ENCODE measurements at regions not wholly inside any gene's neighbourhood (a gene's known extent, or its start where the extent isn't known, plus 50 kb on each side); places are given as distances from the start of the nearest gene placed in this dataset.
"Not testable (repeated sequence)": the region's sequence is repeated elsewhere in the genome, so short reads cannot be mapped to it uniquely, and the experiment has no call there.

DNA sequence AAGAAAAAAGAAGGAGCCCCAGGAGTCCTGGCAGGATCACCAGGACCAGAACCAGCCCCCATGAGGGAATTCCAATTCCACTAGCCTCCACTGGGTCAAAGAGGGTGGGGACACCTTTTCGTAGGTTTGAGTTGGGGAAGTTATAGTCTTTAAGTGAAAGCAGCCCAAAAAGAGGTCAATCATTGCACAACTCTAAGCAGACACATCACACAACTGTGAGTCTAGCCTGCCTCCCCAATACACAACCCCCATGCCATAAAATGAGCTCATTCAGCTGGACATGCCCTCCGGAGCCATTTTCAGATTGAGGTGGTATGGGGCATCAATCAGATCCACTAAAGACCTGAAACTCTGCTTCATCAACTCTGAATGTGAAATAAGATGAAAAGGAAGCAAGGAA, 179.9 kb downstream of the NPHP4 start:
- DNase-seq: no peak

DNA sequence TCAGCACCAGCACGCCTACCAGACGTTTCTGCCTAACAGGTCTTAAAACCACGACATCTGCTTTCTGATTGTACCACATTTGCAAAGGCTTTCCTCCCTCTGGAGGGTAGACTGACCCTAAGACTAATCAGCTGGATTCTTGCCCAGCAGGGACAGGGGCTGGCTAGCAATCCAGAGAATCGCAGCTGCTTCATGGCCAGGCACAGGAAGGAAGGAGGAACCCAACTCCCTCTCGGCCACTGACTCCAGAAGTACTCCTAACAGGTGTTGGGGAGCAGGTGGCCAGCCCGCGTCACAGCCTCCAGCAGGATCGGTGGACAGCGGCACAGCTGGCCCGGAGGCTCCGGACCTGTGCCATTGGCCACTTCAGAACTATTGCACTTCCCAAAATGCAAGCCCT, 180.8 kb downstream of the NPHP4 start:
- no peak for DNase-seq

DNA sequence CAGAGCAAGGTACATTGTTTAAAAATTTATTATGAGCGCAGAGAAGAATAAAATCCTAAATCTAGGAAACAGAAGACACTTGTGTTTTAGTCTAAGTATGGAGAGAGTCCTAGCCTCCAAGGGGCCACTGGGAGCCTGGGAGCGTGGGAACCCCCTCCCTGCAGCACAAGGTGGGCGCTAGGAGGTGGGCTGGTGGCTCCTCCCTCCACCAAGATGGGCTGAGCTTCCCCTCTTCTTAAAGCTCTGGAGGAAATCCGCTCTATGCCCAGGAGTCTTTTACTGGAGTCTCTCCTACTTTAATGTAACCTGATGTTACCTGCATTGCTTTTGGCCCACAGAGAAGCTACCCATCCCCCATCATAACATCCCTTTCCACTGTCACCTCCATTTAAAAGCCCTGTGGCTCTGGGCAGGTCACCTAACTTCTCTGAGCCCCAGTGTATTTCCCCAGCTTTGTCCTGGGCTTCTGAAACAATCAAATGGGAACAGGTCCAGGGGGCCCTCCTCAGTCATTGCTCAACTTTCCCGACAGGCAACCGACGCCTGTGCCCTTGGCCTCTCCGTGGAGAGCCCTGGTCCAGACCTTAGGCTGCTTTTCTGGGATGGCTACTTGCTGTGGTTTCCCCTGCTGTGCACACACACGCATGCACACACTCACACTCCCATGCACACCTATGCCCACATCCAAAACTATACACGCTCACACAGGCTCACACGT, 181.5 kb downstream of the NPHP4 start:
- DNase-seq: no peak

DNA sequence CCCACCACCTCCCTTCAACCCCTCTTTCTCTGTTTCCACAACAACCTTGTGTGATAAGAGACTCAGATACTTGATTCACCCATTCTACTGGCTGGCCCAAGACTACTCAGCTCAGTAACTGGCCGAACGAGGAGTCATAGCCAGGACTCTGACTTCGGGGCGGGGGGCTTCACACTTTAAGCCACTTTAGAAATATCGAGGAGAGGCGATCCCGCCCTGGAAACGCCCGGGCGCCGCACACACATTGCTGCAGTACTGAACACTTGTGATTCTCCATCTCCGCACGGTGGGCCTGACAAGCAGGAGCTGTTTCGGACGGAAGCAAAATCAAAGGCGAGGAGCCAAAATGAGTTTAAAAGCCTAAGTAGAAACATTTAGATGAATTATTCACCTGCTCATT, 182.1 kb downstream of the NPHP4 start:
- no peak for DNase-seq

DNA sequence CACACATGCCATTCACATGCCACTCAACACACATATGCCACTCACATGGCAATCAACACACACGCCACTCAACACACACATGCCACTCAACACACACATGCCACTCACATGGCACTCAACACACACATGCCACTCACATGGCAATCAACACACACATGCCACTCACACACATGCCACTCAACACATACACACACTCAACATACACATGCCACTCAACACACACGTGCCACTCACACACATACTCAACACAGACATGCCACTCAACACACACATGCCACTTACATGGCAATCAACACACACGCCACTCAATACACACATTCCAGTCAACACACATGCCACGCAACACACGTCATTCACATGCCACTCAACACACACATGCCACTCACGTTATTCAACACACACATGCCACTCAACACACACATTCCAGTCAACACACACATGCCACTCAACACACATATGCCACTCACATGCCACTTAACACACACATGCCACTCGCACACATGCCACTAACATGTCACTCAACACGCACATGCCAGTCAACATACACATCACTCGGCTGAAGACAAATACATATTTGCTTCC, 182.9 kb downstream of the NPHP4 start:
- DNase-seq: no peak

DNA sequence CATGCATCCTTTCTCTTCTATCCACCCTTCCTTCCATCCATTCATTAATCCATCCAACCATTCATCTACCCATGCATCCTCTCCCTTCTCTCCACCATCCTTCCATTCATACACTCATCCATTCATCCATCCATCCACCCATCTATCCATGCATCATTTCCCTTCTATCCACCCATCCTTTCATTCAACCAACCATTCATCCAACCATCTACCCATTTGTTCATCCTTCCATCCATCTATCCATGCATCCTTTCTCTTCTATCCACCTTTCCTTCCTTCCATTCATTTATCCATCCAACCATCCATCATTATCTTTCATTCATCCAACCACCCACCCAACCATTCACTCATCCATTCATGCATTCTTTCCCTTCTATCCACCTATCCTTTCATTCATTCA, 188.4 kb downstream of the NPHP4 start:
- no peak for DNase-seq

DNA sequence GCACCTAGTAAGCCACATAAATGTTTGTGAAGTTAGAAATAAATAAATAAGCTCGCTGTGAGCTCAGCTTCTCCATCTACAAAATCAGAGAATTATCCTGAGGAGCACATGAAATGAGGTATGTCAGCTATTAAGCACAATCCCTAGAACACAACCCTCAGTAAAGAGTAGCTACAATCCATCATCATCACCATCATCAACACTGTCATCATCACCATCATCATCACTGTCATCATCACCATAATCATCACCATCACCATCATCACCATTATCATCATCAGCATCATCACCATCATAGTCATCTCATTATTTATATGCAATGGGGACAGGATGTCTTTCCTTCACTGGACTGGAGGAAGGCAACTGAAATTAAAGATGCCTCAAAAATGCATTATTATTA, 189.6 kb downstream of the NPHP4 start:
- DNase-seq: no peak

DNA sequence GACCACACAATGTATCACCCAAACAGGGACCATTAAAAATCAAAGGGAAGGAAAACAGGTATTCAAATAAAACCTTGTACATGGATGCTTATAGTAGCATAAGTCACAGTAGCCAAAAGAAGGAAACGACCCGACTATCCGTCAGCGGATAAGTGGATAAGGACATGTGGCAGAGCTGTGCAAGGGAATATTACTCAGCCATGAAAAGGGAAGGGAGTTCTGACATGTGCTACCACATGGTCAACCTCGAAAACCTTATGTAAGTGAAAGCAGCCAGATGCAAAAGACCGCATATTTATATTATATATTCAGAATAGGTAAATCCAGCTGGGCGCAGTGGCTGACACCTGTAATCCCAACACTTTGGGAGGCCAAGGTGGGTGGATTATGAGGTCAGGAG, 193.3 kb downstream of the NPHP4 start:
- DNase-seq: no peak

DNA sequence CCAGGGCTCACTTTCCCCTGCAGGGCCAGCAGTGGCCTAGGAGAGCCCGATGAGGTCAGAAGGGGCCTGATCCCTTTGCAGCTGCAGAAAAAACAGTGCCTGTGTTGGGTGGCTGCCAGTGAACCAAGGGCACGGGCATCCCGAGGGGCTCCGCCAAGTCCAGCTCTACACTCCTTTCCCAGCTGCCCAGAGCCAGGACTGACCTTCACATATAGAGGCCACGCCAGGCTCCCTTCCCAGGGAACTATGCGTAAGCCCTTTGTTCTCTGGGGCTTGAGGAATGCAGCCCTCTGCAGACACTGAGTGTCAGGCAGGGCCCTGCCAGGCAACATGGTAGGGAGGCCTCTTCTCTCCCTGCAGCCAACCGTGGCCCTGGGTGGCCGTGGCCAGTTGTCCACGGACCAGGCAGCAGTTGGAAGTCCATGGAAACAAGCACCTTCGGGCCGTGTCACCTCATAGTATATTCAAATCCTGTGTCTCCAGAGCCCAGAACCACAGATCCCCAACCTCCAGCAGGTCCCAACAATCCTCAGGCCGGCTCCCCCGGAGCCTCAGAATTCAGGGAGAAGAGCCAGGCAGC, 194.0 kb downstream of the NPHP4 start:
- no peak for DNase-seq

DNA sequence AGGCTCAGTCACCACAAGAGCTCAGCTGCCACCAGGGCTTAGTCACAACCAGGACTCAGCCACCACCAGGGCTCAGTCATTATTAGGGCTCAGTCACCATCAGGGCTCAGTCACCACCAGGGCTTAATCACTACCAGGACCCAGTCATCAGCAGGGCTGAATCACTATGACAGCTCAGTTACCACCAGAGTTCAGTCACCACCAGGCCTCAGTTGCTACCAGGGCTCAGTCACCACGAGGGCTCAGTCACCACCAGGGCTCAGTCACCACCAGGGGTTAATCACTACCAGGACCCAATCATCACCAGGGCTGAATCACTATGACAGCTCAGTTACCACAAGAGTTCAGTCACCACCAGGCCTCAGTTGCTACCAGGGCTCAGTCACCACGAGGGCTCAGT, 196.2 kb downstream of the NPHP4 start:
- DNase-seq: no peak

DNA sequence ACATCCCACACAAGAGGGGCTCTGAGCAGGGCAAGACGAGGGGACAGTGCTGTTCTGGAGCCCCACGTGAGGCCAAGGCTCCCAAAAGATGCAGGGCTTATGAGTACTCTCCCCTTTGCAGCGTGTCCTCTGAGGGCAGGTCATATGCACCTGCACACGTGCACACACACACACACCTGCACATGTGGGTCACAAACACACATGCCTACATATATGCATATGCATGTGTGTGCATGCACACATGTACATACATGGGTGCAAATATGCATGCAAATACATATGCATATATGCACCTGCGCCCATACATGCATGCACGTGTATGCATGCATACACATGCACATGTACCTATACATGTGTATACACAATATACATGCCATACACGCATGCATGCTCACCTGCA, 197.9 kb downstream of the NPHP4 start:
- DNase-seq: no peak

DNA sequence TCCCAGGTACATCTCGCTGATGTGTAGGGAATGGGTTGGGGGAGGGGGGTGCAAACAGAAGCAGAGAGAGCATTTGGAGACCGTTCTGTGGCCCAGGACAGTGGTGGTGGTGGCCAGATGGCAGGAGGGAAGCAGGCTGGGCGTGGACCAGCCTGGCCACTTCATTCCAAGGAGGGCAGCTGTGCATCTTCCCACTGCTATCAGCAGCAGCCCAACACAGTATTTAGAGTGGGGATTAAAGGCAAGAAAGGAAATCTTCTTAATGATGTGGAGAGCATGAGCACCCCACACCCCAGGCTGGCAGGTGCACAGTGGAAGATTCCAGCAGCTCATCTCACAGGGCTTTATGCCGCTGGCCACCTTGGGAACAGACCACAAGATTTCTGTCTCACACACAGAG, 198.7 kb downstream of the NPHP4 start:
- no peak for DNase-seq

DNA sequence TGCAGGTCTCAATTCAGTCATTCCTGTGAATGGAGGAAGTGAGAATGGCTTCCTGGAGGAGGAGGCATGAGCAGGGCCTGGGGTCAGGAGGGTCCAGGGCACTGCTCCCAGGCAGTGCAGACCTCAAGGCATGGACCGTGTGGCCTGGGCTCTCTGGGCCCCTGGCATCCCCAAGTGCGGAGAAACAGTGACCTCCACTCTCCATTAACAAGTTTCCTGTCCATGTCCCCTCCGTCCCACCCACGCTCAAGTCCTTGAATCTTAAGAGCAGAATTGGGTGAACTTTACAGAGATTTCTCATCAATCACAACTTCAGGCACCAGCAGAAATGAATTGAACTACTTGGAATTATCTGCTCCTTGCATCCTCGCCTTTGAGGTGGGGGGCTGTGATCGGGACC, 211.1 kb downstream of the NPHP4 start:
- DNase-seq: no peak

DNA sequence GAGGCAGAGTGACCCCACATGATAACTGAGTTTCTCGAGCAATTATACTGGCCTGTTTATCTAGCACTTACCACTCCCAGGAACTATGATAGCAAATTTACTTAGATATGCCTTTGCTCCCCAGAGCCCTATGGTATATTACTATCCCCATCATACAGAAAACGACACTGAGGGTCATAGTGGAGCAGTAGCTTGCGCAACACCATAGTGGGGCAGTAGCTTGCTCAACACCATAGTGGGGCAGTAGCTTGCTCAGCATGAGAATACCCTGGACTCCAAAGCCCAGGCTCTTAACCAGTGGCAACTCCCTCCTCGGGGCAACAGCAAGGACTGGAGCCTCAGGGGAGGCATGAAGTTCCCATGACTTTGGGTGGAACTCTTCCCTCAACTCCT, 211.9 kb downstream of the NPHP4 start:
- DNase-seq: no peak

DNA sequence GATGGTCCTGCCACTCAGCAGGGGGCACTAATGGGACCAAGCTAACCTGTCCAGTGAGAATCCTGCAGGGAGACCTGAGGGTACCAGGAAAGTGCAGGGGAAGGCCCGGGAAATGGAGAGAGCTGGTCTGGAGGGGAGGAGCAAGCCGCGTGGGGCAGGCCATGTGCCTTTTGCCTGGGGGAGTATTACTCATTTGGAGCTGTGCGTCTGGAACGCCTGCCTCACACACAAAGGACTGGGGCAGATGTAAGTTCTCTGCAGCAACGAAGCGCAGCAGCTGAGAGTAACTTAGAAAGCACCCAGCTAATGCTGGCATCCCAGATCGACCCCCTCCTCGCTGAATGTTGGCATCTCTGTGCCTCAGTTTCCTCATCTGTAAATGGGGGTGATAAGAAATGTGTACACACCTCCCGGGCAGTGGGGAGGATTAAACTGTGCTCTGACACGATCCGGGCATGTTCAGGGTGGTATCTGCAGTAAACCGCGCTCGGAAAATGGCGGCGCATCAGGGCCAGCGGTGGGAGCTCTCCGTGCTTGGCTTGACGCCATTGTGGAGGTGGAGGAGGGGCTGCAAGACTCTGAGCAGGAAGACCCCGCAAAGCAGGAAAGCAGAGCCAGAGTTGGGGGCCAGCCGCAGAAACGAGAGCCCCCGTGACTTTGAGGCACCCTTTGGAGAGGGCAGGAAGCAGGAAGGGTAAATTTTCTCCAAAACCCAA, 212.5 kb downstream of the NPHP4 start:
- DNase-seq: no peak

DNA sequence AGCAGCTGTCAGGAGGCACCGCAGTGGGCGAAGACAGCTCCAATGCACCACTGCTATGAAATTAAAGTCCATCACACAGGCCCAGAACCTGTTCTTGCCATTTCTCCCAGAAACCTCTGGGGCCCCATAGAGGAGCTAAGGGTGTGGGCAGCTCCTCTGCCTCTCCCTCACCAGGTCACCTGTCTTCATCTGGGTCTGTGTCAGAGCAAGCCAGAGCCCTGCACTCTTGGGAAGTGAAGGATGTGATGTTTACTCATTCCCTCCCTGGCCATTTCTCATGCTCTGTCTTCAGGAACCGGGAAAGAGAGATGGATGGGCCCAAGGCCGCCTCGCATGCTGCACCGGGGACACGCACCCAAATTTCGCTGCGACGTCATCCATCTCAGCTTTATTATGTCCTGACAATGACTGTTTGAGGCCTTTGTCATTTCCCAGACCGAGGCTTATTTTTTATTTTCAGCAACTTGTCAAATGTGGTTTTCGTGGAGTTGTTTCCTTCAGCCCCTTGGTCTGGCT, 216.1 kb downstream of the NPHP4 start:
- DNase-seq: no peak

DNA sequence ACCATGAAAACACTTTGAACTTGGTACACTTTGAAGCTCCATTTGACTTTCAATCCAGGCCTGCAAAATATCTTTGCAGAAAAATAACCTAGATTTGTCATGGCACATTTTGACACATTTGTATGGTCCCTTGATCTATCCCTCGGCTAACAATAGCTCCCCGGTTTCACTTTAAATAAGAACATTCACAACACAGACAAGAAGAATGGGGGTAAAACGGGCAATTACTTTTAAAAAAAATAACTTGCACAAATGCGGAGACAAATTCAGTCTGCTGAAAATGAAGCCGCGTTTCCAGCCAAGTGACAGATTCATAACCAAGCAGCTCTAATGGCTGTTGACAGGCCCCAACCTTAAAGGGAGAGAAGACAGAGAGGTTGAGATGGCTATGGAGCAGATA, 218.2 kb downstream of the NPHP4 start:
- DNase-seq: no peak

DNA sequence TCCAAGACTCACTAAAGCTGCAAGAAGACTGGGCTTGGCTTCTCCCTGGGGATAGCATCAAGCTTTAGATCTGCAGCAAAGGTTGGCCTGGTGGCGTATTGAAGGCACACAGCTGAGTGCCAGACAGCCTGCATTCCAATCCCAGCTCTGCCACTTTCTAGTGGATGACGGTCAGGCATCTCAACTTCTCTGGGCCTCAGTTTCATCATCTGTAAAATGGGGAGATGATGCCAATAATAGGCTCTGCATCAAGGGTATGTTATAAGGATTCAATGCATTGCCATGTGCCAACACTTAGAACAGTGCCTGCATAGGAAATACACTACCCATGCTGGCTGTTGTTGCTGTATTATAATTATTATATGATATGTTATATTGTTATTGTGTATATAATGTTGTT, 220.4 kb downstream of the NPHP4 start:
- no peak for DNase-seq

DNA sequence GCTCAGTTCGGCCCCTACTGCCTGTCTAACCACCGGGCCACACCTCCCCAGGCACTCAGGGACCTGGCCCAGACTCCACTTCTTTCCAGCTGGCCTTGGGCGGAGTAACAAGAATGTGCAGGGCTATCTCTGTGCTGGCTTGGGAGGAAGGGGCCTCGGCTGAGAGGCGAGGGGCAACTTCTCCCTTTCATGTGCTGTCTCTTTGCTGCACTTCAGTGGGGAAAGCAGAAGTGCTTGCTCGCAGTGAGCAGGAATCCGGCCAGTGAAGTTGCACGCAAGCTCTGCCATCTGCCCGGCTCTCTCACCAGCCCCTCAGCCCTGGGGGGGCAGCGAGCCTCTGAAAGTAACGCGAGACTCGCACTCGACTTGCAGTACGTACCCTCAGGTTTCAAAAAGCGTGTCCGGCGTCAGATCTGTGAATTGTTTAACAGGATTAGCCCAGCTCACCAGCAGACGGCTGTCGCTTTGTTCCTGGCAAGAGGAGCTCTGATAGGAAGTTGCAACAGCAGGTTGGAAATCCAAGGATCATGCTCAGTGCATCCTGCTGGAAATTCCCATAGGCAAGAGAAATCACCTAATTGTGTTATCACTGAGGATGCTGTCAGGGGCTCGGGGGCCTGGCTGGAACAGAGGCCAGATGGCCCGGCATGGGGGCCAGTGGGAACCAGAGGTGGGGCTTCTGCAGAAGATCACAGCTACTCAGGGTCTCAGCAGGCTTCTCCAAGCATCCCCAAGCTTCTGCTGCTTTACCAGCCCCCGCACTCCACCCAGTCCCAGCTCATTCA, 221.1 kb downstream of the NPHP4 start:
- no peak for DNase-seq

DNA sequence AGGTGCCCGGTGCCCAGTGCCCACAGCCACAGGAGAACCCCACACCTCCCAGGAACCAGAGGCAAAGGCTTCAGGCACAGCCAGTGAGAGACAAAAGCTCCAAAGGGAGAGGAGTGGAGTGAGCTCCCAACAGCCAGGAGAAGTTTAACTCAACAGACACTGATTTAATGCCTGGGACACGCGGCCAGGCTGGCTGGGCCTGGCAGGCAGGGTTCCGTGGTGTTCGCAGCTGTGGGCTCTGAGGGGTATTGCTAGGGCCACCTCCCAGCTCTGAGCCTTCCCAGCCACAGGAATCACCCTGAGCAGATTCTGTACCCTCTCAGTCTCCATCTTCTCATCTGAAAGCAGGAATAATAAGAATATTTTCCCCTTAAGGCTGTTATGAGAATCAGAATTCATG, 222.5 kb downstream of the NPHP4 start:
- DNase-seq: no peak

DNA sequence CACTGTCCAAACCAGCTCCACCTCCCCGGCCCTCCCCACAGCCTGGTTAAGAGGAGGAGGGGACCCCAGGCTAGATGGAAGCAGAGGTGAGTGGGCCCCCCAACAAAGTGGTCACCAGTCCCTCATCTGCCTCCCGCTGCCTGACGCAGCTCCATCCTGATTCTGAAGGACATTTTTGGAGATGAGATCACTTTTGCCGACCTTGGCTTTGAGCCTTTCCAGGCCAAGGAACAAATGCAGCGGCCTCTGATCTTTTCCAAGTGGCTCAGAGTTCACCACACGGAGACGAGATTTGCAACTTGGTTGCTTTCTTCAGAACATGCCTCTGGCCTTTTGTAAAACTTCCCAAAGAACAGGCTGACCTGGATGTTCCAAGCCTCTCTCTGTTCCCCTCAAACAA, 223.1 kb downstream of the NPHP4 start:
- no peak for DNase-seq

DNA sequence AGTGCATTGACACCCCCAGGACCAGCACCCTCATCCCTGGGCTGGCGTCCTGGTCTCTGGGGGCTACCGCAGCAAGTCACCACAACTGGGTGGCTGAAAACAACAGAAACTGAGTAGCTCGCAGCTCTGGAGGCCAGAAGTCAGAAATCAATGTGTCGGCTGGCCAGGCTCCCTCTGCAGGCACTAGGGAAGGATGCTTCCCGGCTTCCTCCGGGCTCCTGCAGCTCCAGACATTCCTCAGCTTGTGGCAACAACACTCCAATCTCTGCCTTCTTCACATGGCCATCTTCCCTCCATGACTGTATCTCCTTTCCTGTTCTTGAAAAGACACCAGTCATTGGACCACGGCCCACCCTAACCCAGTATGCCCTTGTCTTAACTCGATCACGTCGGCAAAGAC, 224.2 kb downstream of the NPHP4 start:
- DNase-seq: no peak

DNA sequence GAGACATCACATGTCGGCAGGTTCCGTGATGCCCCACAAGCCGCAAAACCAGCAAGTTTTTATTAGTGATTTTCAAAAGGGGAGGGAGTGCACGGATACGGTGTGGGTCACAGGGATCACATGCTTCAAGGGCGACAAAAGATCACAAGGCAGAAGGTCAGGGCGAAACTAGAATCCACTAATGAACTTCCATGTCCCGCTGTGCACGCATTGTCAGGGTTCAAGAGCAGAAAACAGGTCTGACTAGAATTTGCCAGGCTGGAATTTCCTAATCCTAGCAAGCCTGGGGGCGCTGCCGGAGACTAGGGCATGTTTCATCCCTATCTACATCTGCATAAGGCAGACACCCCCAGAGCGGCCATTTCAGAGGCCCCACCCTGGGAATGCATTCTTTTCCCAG, 225.2 kb downstream of the NPHP4 start:
- DNase-seq: not testable (repeated sequence)

Data from occipital lobe (tissue), 1 donor.